ENCODE measurements at regions not wholly inside any gene's neighbourhood (a gene's known extent, or its start where the extent isn't known, plus 50 kb on each side); places are given as distances from the start of the nearest gene placed in this dataset.

- no peak for TF ChIP-seq FOXP2 (optimal IDR thresholded peaks at IDR 0.05; ENCODE audit: borderline replicate concordance, extremely low read depth, extremely low read length, insufficient read depth)
Measured at GRCh38 chr1:105544475-105544874, 1512.0 kb upstream of the PRMT6 start.

DNA sequence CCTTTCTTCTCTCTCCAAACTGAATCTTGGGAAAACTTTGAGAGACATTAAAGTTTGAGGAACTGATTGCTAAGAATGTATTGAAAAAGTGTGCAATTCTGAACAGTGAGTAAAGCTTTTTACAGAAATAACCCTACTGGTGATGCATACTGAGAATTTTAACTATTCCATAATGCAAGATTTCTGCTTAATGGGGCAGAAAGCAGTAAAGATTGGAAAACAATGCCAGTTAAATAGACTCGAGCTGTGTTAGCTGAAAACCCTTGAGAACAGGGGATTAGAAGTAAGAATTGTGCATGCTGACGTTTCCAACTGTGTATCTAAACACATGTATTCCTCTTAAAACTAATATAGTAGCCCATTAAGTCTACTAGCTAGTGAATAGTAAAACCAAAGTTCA is 1500.2 kb upstream of the PRMT6 start:
- TF ChIP-seq SIN3A (IDR thresholded peaks at IDR 0.05; ENCODE audit: borderline replicate concordance, insufficient read depth, low read length) (no peak), TAF1 (IDR thresholded peaks at IDR 0.05; ENCODE audit: borderline replicate concordance, insufficient read depth, low read length) (no peak), REST (IDR thresholded peaks at IDR 0.05; ENCODE audit: insufficient read depth in 1 of 2, low read depth in 2 of 2, low read length in 2 of 2) (no peak), FOXP2 (optimal IDR thresholded peaks at IDR 0.05; ENCODE audit: borderline replicate concordance, extremely low read depth, extremely low read length, insufficient read depth) (no peak), POLR2AphosphoS5 (IDR thresholded peaks at IDR 0.05; ENCODE audit: low read depth, low read length) (no peak)

DNA sequence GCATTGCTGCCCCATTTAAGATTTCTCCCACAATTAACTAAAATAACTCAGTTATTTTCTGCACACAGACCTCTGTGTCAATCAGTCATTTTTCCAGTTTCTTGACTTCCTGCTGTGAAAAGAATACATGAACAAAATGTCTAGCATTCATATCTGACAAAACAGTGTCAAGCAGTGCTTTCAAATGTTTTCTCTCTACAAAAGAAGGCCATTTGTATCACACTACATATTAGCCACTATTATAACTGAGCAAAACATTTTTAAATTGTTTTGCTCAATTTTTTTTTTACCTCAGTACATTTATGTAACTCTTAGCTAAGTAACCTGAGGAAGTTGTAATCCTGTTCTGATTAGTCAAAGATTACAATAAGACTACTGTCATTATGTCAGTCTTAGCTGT is 1498.5 kb upstream of the PRMT6 start:
- TF ChIP-seq POLR2AphosphoS5 (IDR thresholded peaks at IDR 0.05; ENCODE audit: low read depth, low read length), result no peak
- TF ChIP-seq SIN3A (IDR thresholded peaks at IDR 0.05; ENCODE audit: borderline replicate concordance, insufficient read depth, low read length), result no peak
- no peak for TF ChIP-seq TAF1 (IDR thresholded peaks at IDR 0.05; ENCODE audit: borderline replicate concordance, insufficient read depth, low read length)

DNA sequence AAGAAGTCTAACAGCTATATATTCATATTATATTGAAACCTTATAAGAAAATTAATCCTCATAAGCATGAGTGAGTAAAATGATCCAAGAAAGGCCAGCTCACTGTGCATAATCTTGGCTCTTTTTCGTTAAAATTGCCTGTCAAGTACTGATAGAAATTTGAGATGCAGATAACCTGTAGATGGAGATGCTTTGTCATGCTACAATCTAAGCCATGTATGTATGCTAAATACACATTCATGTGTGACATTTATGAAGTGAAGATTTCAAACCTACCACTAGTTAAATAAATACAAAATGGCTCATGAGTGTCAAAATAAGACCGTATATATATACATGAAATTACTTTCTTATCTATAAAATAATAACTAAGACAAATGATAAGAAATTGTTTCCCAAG is 1491.5 kb upstream of the PRMT6 start:
- TF ChIP-seq SIN3A (IDR thresholded peaks at IDR 0.05; ENCODE audit: borderline replicate concordance, insufficient read depth, low read length), result no peak
- TF ChIP-seq FOXP2 (optimal IDR thresholded peaks at IDR 0.05; ENCODE audit: borderline replicate concordance, extremely low read depth, extremely low read length, insufficient read depth), result no peak
- TF ChIP-seq TAF1 (IDR thresholded peaks at IDR 0.05; ENCODE audit: borderline replicate concordance, insufficient read depth, low read length), result no peak
- no peak for TF ChIP-seq REST (IDR thresholded peaks at IDR 0.05; ENCODE audit: insufficient read depth in 1 of 2, low read depth in 2 of 2, low read length in 2 of 2)
- no peak for TF ChIP-seq POLR2AphosphoS5 (IDR thresholded peaks at IDR 0.05; ENCODE audit: low read depth, low read length)

- TF ChIP-seq TAF1 (IDR thresholded peaks at IDR 0.05; ENCODE audit: borderline replicate concordance, insufficient read depth, low read length) (no peak), POLR2AphosphoS5 (IDR thresholded peaks at IDR 0.05; ENCODE audit: low read depth, low read length) (no peak), REST (IDR thresholded peaks at IDR 0.05; ENCODE audit: insufficient read depth in 1 of 2, low read depth in 2 of 2, low read length in 2 of 2) (no peak), FOXP2 (optimal IDR thresholded peaks at IDR 0.05; ENCODE audit: borderline replicate concordance, extremely low read depth, extremely low read length, insufficient read depth) (no peak), SIN3A (IDR thresholded peaks at IDR 0.05; ENCODE audit: borderline replicate concordance, insufficient read depth, low read length) (no peak)
Measured at GRCh38 chr1:105585791-105586190, 1470.7 kb upstream of the PRMT6 start.

DNA sequence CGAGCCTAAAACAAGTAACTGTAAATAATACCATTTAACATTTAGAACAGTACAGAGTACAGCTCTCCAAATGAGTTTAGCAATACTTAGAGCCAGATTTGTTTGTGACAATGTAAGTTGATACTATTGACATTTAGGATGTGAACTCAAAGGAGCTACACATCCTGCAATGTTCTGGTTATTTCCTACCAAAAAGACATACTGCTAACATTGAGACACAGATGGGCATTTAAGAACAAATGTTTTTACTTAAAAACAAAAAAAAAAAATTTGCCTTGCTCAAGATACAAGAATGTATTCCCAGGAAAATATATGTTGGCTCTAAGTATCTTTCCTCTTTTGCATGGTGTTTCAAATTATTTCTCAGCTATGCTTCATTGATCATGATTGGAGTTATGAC is 1464.8 kb upstream of the PRMT6 start:
- no peak for TF ChIP-seq REST (IDR thresholded peaks at IDR 0.05; ENCODE audit: insufficient read depth in 1 of 2, low read depth in 2 of 2, low read length in 2 of 2)
- no peak for TF ChIP-seq FOXP2 (optimal IDR thresholded peaks at IDR 0.05; ENCODE audit: borderline replicate concordance, extremely low read depth, extremely low read length, insufficient read depth)
- no peak for TF ChIP-seq POLR2AphosphoS5 (IDR thresholded peaks at IDR 0.05; ENCODE audit: low read depth, low read length)
- no peak for TF ChIP-seq TAF1 (IDR thresholded peaks at IDR 0.05; ENCODE audit: borderline replicate concordance, insufficient read depth, low read length)
- no peak for TF ChIP-seq SIN3A (IDR thresholded peaks at IDR 0.05; ENCODE audit: borderline replicate concordance, insufficient read depth, low read length)
